GM10266 (cell line): ENCODE measurements at regions not wholly inside any gene's neighbourhood (a gene's known extent, or its start where the extent isn't known, plus 50 kb on each side); places are given as distances from the start of the nearest gene placed in this dataset.

Source experiments
- DNase-seq: peaks from one replicate; pipeline ENCODE4 v3.0.0; 2012; ENCODE audit errors: extremely low spot score
- CTCF ChIP-seq: IDR thresholded peaks from 2 replicates; pipeline ENCODE4 v1.5.1; 2012; ENCODE audit warnings: mild to moderate bottlenecking, low read depth; ENCODE audit not compliant: control insufficient read depth, insufficient read depth; ENCODE audit errors: missing control alignments

GRCh38 chr18:10336749-10337350 lies 117.6 kb upstream of the APCDD1 start:
- TF ChIP-seq CTCF, result no peak
- no peak for DNase-seq

DNA sequence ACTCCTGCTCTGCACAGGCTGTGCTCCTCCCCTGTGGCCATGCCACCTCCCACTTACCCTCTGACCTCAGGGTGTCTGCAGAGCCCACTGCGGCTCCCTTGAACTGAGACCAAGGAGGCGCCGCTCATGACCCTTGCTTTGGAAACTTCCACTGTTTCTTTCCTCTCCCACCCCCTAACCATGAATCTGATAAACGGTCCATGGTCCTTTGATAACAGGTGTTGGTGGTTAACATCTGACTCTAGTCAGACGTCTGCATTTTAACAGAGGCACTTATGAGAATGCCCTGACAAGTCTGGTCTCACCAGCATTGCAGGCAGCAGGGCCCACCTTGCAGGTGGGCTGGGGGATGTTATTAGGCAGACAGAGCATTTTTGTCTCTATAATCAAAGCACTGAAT lies 113.6 kb upstream of the APCDD1 start:
- no peak for DNase-seq
- no peak for TF ChIP-seq CTCF

DNA sequence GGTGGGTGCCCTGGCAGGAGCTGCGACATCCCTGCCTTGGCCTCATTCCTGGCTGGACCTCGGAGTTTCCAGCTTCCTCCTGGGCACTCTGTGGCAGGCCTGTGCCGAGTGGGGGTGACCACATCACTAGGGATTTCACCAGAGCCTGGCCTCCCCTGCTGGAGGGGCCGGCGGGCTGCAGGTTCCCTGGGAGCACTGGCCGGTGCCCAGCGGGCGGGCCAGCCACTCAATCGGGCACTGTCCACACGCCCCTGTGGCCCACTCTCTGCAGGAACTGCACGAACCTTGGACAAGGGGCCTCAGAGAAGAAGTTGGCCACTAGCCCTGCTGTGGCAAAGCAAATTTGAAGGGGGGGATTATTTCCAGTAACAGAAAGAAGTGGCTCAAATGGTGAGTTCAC lies 110.7 kb upstream of the APCDD1 start:
- DNase-seq, result no peak
- no peak for TF ChIP-seq CTCF

DNA sequence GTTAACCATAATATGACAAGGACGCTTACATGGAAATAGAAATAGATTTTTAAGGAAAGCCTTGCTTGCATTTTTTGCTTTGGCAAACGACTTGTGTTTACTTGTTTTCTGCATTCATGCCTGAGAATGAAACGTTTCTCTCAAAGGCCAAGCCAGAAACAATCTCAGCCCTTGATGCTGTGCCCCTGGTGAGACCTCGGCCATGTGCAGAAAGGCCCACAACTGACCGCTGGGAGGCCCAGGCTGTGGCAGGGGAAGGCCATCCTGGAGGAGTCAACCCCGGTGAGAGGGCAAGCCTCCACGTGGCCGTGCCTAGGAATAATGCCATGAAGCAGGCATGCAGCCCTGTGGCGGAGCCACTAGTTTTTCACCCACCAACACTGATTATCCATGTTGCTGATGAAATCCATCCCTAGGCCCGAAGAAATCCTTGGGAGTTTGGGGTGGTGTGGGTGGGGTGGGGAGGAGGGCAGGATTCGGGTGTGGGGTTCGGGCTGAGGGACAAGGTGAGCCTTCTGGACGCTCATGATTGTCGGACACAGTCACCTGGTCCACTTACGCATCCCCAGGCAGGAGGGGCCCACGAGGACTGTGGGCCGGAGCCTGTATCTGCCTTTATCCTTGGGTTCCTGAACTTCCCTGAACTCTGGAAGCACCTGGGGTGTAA lies 107.6 kb upstream of the APCDD1 start:
- no peak for TF ChIP-seq CTCF
- no peak for DNase-seq

DNA sequence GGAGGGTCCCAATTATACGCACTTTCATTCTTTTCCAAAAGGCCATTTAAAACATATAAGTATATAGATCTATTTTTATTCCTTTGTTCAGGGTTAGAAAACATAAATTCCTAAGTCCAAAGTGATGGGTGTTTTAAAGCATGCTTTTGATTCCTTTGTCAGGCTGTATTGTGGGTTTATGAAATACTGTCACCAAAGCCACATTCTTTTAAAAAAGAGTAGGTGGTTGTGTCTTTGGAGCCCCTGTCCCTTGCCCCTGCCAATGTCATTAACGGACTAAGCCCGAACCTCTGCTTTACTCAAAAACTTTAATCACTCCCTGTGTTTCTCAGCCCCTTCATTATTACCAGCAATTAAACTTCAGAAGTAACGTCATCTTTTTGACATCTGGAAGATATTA lies 104.9 kb upstream of the APCDD1 start:
- no peak for DNase-seq
- TF ChIP-seq CTCF, result no peak

GRCh38 chr18:10350661-10351060 lies 103.8 kb upstream of the APCDD1 start:
- no peak for TF ChIP-seq CTCF
- no peak for DNase-seq

DNA sequence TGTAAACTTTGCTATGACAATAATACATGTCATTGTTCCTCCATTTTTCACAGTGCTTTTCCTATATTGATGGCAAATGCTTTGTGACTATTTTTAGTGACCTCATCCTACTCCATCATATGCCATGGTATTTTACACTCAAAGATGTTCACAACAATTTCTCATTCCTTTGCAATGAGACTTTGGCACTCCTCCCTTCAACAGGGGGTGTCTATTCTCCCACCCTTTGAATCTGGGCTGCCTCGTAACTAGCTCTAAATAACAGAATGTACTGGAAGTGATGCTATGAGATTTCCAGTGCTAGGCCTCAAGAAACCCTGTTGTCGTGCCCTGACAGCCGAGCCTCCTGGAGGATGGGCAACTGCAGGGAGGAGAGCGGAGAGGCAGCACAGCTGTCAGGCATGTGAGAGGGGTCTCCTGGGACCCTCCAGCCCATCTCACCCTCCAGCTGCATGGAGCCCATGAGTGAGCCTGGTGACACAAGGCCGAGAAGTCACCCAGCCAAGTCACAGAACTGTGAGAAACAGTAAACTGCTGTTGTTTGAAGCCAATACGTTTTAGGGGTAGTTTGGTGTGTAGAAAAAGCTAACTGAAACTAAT lies 103.1 kb upstream of the APCDD1 start:
- no peak for TF ChIP-seq CTCF
- no peak for DNase-seq
